Inferior parietal cortex (tissue), 1 donor: ENCODE measurements at regions not wholly inside any gene's neighbourhood (a gene's known extent, or its start where the extent isn't known, plus 50 kb on each side); places are given as distances from the start of the nearest gene placed in this dataset.

Source experiments
- DNase-seq: peaks from one replicate; pipeline ENCODE4 v3.0.0-alpha.2; 2016; ENCODE audit errors: extremely low spot score

- no peak for DNase-seq
These were observed 75.6 kb upstream of the KAZN start for GRCh38 chr1:14522926-14523241.

DNA sequence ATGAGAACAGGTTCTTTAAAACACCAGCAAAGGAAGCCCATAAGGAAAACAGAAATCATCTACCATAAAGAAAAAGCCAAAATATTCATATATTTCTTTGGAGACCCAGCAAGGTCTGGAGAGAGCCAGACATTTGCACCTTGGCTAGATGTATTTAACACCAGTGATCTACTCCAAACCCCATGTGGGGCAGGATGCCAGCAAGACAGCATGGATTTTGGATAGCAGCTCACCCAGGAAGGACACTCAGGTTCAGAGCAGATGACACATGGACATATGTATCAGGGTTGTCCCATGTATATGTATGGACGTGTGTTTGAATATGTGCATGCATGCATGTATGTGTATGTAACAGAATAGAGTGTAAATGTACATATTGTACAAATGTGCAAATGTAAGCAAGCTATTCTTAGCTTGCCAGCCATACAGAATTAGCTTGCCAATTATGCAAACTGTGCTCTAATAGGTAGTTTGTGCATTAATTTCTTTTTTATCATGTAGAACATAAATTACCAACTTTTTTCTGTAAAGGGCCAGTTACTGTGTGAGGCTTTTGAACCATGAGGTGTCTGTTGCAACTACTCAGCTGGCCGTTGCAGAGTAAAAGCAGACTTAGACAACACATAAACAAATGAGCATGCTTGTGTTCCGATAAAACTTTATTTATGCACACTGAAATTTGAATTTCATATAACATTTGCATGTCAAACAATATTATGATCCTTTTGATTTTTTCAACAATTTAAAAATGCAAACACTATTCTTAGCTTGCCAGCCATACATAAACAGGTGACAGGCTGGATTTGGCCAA, 73.5 kb upstream of the KAZN start:
- DNase-seq: no peak

DNA sequence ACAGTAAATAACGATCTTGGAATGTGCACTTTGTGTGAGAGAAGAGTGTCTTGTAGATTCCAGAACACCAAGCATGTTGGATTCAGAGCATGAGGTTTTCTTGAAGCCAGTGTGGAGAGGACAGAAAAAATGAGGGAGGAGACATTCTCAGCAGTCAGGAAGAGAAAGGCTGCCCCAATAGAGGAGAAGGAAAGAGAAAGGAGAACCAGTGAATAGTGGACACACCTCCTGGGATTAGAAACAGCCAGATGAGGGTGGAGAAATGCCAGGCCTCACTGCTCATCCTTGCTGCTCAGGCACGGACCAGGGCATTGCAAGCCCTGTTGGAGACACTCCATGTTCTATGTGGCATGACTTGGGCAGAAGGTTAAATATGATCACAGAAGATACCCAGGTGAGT, 69.0 kb upstream of the KAZN start:
- no peak for DNase-seq

- DNase-seq: no peak
These were observed 67.0 kb upstream of the KAZN start for GRCh38 chr1:14531519-14531918.

DNA sequence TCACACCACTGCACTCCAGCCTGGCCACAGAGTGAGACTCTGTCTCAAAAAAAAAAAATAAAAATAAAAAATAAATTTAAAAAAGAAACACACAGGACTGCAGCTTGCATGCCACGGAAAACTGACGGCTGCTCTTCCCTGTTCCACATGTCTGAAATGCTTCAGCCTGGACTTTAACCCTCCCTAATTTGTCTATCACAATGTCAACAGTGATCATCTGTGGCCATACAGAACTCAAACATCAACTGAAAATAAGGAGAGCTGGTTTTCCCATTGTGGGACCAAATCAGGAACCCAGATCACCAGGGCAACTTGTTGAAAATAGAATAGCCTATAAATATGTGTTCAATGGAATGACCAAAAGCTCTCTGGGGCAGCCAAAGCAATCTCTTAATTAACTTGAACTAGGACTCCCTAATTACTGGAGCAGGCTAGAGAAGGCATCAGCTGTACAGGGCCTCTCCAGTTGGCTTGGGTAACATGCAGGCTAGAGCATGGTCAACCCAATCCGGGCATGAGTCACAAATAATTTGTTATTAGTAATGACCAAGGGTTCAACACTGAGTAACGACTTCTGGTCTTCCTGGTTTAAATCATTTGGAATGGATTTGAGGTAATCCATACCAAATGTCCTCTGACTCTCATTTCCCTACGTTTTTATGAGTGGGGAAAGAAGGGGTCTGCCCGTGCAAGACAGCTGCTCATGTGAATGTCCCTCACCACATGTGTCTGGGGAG, 62.7 kb upstream of the KAZN start:
- DNase-seq: no peak

- DNase-seq: no peak
These were observed 60.1 kb upstream of the KAZN start for GRCh38 chr1:14538335-14538734.

GRCh38 chr1:14539309-14539708, 59.2 kb upstream of the KAZN start:
- DNase-seq: no peak

GRCh38 chr1:14539953-14540563, 58.4 kb upstream of the KAZN start:
- no peak for DNase-seq

GRCh38 chr1:14541348-14541747, 57.1 kb upstream of the KAZN start:
- DNase-seq: no peak

DNA sequence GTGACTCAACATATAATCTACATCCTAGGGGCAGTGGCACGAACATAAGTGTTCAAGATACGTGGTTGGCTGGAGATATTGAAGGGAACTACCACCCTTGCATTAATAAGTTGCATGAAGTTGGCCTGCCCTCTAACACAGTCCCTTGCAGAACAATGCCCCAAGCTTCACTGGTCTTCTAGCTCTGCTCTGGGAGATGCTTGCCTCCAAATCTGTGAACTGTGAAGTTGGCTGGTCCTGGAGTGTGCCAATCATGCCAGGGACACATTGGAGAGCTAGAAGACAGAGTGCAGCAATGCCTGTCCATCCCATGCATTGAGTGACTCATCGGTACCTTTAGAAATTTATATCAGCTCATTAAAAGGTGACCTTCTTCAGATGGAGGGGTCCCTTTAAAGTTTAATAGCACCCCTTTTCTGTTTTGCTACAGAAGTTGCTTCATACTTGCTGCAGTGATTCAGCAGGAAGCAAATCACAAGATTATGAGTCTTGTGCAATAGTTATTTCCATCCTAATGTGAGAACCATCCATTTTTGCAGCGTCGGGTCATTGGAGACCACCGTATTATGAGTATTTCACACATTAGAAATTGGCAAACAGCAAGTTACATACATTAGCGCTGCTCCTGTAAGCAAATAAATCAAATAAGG, 55.2 kb upstream of the KAZN start:
- no peak for DNase-seq

DNA sequence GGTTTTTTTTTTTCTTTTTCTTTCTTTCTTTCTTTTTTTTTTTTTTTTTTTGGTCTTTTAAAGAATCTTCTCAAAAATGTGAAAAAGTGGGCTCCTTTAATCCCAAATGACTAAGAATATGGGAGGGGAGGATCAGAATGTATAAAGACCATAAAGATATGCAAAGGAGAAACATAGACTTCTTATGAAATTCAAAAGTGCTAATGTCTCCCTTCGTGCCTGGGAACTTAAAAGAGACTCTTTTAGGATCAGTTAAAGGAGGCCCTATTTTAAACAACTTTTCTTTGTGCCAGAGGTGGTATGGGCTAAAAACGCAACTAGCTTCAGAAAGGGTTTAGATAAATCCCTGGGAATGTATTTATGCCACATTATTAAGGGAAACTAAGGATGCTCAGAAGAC, 54.2 kb upstream of the KAZN start:
- no peak for DNase-seq

DNA sequence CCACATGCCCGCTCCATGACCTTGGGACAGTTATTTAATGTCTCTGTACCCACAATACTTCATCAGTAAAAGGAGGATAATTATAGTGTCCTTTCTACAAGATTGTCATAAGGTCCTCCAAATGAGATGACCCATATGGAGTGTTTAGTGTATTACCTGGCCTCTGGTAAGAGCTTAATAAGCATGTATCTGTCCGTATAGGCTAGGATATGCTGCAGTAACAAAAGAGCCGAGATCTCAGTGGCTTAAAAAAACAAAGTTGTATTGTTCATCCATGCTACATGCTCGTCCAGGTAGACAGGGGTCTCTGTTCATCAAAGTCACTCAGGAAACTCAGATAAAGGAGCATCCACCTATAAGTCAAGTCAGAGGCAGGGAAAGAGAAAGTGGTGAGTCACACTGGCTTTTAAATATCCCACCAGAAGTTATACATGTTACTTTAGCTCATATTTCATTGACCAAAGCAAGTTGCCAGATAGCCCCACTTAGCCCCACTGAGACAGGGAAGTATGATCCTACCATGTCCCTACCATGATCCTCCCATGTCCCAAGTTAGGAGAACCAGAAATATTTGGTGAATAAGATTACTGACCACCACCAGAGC, 53.0 kb upstream of the KAZN start:
- no peak for DNase-seq

- no peak for DNase-seq
These were observed 52.1 kb upstream of the KAZN start for GRCh38 chr1:14546416-14546815.
